Nephron (organoid): ENCODE measurements at regions not wholly inside any gene's neighbourhood (a gene's known extent, or its start where the extent isn't known, plus 50 kb on each side); places are given as distances from the start of the nearest gene placed in this dataset.
"Not testable (repeated sequence)": the region's sequence is repeated elsewhere in the genome, so short reads cannot be mapped to it uniquely, and the experiment has no call there.

Source experiments
- H3K27ac Mint-ChIP-seq, 3 experiments: 2 replicates each; pipeline ENCODE4 v1.8.0; 2020; ENCODE audit warnings: mixed read lengths in 3 of 3, mild to moderate bottlenecking in 2 of 3, moderate library complexity in 1 of 3
- H3K27me3 Mint-ChIP-seq: 2 replicates; pipeline ENCODE4 v1.8.0; 2021; ENCODE audit warnings: low read depth, mild to moderate bottlenecking, moderate library complexity, mixed read lengths
- H3K36me3 Mint-ChIP-seq: 2 replicates; pipeline ENCODE4 v1.8.0; 2020; ENCODE audit warnings: low read depth, mixed read lengths
- H3K4me1 Mint-ChIP-seq: 2 replicates; pipeline ENCODE4 v1.8.0; 2020; ENCODE audit warnings: mixed read lengths
- H3K4me3 Mint-ChIP-seq, 3 experiments: 2 replicates each; pipeline ENCODE4 v1.8.0; 2020; ENCODE audit warnings: mild to moderate bottlenecking in 3 of 3, mixed read lengths in 3 of 3, moderate library complexity in 2 of 3
- H3K9me3 Mint-ChIP-seq: 2 replicates; pipeline ENCODE4 v1.8.0; 2020; ENCODE audit warnings: mixed read lengths
- CTCF ChIP-seq, 3 experiments: fragments of 200-600 bp; sonication (generic); IDR thresholded peaks; one replicate each; pipeline ENCODE4 v1.5.0; 2021; ENCODE audit warnings: antibody characterized with exemption in 3 of 3; ENCODE audit not compliant: unreplicated experiment in 3 of 3

DNA sequence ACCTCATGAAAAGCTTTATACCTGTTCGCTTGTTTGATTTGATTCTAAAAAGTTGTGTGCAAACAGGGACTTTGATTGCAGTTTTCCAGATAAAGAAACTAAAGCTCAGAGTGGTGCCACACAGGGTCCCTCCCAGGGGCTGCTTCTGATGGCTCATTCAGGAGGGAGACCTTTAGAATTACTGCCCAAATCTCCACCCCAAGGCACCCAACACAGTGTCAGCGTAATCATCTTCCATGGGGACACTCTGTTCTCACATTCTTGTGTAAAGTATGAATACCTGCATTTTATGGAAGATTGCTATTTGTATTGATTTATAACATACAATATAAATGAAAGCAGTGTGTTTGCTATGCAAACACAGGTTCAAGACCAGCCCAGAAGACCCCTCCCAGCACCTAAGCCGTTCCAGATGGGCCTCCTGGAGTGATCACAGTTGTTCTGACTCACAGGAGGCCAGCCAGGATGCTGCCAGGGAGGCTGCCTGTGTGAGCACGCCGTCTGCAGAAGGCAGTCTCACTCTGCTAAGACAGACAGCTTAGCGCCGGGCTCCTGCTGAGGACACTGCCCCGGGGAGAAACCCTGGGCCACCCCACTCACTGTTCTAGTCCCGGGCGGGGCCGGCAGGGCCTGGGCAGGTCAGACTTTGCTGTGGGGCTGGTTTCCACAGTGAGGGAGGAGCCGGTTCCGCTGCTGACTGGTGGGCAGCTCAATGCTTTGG is 185.6 kb downstream of the FAM43A start:
- peak overlapping the region; percentile 40 to 87 (median 66) for H3K27ac Mint-ChIP-seq
- TF ChIP-seq CTCF (IDR thresholded peaks at IDR 0.05; ENCODE audit: unreplicated experiment in 3 of 3) = no peak
- H3K4me3 Mint-ChIP-seq = peak overlapping the region in 1 of 3 experiments; percentile 19

GRCh38 chr3:194871864-194872668 is 186.4 kb downstream of the FAM43A start:
- Mint-ChIP-seq H3K27ac (peak overlapping the region; percentile 40 to 87 (median 66)), H3K36me3 (no peaks in the 10 kb centered on the region), H3K27me3 (peaks cover 17% of the 10 kb centered on the region), H3K4me1 (peaks cover 37% of the 10 kb centered on the region), H3K9me3 (no peaks in the 10 kb centered on the region), H3K4me3 (peak overlapping the region in 2 of 3 experiments; percentile 19 to 37)
- no peak for TF ChIP-seq CTCF (IDR thresholded peaks at IDR 0.05; ENCODE audit: unreplicated experiment in 3 of 3)

More for the DNA sequence above, 185.6 kb downstream of the FAM43A start:
- peaks cover 16% of the 10 kb centered on the region for H3K27me3 Mint-ChIP-seq
- peaks cover 32% of the 10 kb centered on the region for H3K4me1 Mint-ChIP-seq
- no peaks in the 10 kb centered on the region for H3K36me3 Mint-ChIP-seq
- H3K9me3 Mint-ChIP-seq = no peaks in the 10 kb centered on the region

GRCh38 chr3:194872669-194872977 is 186.9 kb downstream of the FAM43A start:
- Mint-ChIP-seq H3K4me3 (no peak overlapping the region), H3K9me3 (no peaks in the 10 kb centered on the region), H3K36me3 (no peaks in the 10 kb centered on the region), H3K4me1 (peaks cover 42% of the 10 kb centered on the region), H3K27ac (peak overlapping the region; percentile 24 to 87 (median 72)), H3K27me3 (peaks cover 21% of the 10 kb centered on the region)
- no peak for TF ChIP-seq CTCF (IDR thresholded peaks at IDR 0.05; ENCODE audit: unreplicated experiment in 3 of 3)

DNA sequence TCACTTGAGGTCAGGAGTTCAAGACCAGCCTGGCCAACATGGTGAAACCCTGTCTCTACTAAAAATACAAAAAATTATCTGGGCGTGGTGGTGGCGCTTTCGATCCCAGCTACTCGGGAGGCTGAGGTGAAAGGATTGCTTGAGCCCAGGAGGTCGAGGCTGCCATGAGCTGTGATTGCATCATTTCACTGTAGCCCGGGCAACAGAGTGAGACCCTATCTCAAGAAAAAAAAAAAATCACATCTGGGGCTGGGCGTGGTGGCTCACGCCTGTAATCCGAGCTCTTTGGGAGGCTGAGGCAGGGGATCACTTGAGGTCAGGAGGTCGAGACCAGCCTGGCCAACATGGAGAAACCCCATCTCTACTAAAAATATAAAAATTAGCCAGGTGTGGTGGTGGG is 187.8 kb downstream of the FAM43A start:
- H3K36me3 Mint-ChIP-seq, H3K27ac Mint-ChIP-seq, H3K4me3 Mint-ChIP-seq, H3K9me3 Mint-ChIP-seq: not testable (repeated sequence)
- Mint-ChIP-seq H3K4me1 (peaks cover 51% of the 10 kb centered on the region), H3K27me3 (peaks cover 19% of the 10 kb centered on the region)

DNA sequence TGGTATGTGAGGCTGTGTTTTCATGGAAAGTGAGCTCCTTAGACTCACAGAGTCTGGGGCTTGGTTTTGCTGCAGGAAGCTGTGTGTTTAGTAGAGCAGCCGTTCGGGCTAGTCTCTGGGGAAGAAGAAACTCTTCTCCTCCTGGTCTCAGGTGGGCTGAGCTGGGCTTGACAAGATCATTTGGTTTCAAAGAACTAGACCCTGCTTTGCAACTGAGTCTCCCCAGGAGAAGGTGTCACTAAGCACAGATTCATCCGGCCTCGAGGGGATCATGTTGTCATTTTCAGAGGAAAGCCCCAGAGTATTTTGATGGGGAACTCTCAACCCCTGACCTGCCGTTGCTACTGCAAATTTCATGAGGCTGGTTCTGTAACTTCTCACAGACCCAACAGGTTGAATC is 188.5 kb downstream of the FAM43A start:
- Mint-ChIP-seq H3K27me3 (peaks cover 12% of the 10 kb centered on the region), H3K4me3 (no peak overlapping the region), H3K4me1 (peaks cover 55% of the 10 kb centered on the region), H3K9me3 (no peaks in the 10 kb centered on the region), H3K27ac (no peak overlapping the region), H3K36me3 (no peaks in the 10 kb centered on the region)
- TF ChIP-seq CTCF (IDR thresholded peaks at IDR 0.05; ENCODE audit: unreplicated experiment in 3 of 3) = no peak

DNA sequence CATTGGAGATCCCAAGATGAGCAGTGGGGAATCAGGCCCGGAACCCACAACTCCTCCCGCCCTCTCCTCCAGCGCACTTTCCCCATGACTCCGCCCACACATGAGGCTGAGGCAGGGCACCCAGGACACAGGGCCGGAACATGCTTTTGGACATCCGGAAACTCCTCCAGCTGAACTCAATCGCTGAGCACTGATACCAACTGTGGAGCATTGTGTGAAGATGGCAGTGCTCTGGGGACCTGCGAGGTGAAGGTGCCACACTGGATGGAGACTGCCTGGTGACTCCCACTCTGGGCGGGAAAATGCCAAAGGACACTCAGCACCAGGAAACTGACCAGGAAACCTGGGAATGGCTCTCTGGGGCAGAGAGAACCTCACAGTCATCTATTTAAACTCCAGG is 189.1 kb downstream of the FAM43A start:
- Mint-ChIP-seq H3K27me3 (peaks cover 11% of the 10 kb centered on the region), H3K4me3 (no peak overlapping the region), H3K27ac (peak overlapping the region in 2 of 3 experiments; percentile 11 to 40), H3K4me1 (peaks cover 60% of the 10 kb centered on the region), H3K36me3 (no peaks in the 10 kb centered on the region), H3K9me3 (no peaks in the 10 kb centered on the region)
- TF ChIP-seq CTCF (IDR thresholded peaks at IDR 0.05; ENCODE audit: unreplicated experiment in 3 of 3) = no peak
